Left colon (tissue), 2 donors: ENCODE measurements at regions not wholly inside any gene's neighbourhood (a gene's known extent, or its start where the extent isn't known, plus 50 kb on each side); places are given as distances from the start of the nearest gene placed in this dataset.
A peak's percentile ranks its signal among the peaks of the same experiment; 100 is the strongest.

Experiments
- ATAC-seq: fragments of 200-7000 bp; cut with Tn5 transposase; one replicate; pipeline ENCODE4 v1.9.1; 2020; ENCODE audit warnings: mild to moderate bottlenecking, moderate library complexity
- DNase-seq, 2 donors: peaks; one replicate each; pipeline ENCODE4 v3.0.0-alpha.2; 2020
- intact Hi-C, 2 donors: fragments of 100-400 bp; cut with DNase I in 1 of 2; cut with micrococcal nuclease in 1 of 2; formaldehyde crosslinking; loops; one replicate each; pipeline versions ENCODE4 v1.11.2 to v1.14.0; 2022; cut with DNase I, micrococcal nuclease
- donor health status: DM: no; HTN: no; CAD: no.
- donor health status: DM: yes; HTN: yes; CAD: no.

GRCh38 chr1:178632653-178633052, 92.4 kb upstream of the RALGPS2 start:
- ATAC-seq (no peak), DNase-seq (no peak)
- intact Hi-C loops: no loop called here

DNA sequence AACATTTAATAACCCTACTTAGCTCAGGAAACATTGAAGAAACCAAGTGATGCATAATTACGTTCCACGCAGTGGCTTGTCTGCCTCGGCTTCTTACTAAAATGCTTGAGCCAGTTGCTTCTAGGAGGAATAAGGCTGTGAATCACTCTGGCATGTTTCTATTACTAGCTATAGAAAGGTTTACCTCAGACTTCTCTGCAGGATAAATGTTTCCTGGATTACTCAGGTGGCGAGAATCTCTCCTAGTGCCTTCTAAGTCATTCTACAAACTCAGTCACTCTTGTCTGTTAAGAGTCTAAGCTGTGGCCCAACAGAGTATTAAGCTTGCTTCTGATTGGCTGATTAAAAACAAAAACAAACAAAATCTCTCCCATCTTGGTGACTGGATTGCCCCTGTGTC, 92.0 kb upstream of the RALGPS2 start:
- intact Hi-C loops: no loop called here
- DNase-seq: no peak
- ATAC-seq: no peak

GRCh38 chr1:178634445-178634844, 90.6 kb upstream of the RALGPS2 start:
- ATAC-seq (no peak), DNase-seq (no peak)
- intact Hi-C loops: no loop called here

DNA sequence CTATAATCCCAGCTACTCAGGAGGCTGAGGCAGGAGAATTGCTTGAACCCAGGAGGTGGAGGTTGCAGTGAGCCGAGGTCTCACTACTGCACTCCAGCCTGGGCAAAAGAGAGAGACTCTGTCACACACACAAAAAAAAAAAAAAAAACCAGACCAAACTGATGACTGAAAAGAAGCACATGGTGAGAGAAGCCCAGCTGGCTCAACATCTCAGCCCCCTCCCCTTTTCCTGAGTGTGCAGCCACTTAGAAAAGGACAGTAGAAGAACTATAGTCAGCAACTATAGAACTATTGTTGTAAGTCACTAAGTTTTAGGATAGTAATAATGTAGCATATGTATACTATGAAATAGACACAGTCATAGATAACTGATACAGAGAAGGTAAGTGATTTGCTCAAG, 87.2 kb upstream of the RALGPS2 start:
- intact Hi-C loops: no loop called here
- DNase-seq (no peak), ATAC-seq (no peak)

GRCh38 chr1:178639326-178639725, 85.7 kb upstream of the RALGPS2 start:
- DNase-seq (no peak), ATAC-seq (no peak)
- intact Hi-C loops: no loop called here

GRCh38 chr1:178642282-178642681, 82.8 kb upstream of the RALGPS2 start:
- intact Hi-C loops: no loop called here
- DNase-seq (no peak), ATAC-seq (no peak)

DNA sequence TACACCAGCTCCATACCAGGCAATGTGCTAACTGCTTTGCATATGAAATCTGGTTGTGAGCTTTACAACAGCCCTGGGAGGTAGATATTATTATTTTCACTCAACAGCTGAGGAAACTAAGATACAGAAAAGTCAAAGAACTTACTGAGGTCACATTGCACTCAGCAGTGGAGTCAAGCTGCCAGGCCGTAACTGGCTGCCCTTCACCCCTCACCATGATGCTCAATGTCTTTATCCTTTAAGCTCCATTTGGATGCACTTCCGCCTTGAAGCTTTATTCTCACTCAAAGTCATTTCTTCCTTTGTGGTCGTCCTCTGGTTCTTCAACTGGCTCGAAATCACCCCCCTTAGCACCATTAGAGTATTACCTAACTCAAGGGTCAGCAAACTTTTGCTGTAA, 81.7 kb upstream of the RALGPS2 start:
- intact Hi-C loops: no loop called here
- ATAC-seq (no peak), DNase-seq (no peak)

GRCh38 chr1:178643831-178644230, 81.2 kb upstream of the RALGPS2 start:
- no peak for ATAC-seq
- intact Hi-C loops: no loop called here

DNA sequence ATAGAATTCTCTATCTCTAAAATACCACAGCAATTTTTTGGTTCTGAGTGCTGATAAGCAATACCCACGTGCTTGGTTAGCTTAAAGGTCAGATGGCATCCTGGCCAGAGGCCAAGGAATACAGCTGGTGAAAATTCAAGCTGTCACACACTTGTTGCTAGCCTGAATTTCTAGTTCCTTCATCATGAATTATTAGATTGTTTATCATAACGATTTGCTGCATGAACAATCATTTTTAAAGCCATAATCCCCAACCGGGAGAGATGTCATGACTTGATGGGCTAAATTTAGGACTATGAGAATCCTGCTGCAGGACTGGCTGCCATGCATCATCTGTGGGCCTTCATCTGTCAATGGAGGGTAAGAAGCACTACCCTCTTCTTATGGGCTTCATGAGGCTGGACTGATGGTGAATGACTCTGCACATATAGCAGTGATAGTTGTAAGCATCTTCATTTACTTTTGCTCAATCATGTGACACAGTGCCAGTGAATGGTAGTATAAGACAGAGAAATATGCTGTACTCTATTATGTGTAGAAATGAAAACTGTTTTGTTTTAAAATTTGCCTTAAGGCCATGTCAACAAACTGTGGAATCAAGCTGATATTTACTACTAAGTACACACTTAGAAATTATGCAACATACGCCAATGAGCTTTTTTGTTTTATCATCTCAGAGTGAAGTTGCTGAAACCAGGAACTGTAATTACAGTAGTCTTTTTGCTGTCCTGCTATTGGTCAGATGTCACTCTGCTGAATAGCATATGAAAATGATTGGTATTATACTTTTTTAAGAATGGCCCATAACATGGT, 80.5 kb upstream of the RALGPS2 start:
- peak in 1 of 2 donors; percentile 60 for DNase-seq

More at GRCh38 chr1:178643831-178644230, 81.2 kb upstream of the RALGPS2 start:
- DNase-seq: no peak

GRCh38 chr1:178645157-178645807, 79.8 kb upstream of the RALGPS2 start:
- intact Hi-C loops: no loop called here
- no peak for ATAC-seq
- no peak for DNase-seq

More for the DNA sequence above, 80.5 kb upstream of the RALGPS2 start:
- intact Hi-C loops: no loop called here
- ATAC-seq: peak; percentile 45

- intact Hi-C loops: no loop called here
- ATAC-seq (no peak), DNase-seq (no peak)
These were observed 79.2 kb upstream of the RALGPS2 start for GRCh38 chr1:178645808-178646200.

- ATAC-seq: no peak
- intact Hi-C loops: no loop called here
- no peak for DNase-seq
These were observed 78.2 kb upstream of the RALGPS2 start for GRCh38 chr1:178646821-178647220.

GRCh38 chr1:178648151-178648550, 76.9 kb upstream of the RALGPS2 start:
- ATAC-seq: no peak
- DNase-seq: no peak
- intact Hi-C loops: no loop called here

- DNase-seq (no peak), ATAC-seq (no peak)
- intact Hi-C loops: no loop called here
These were observed 75.3 kb upstream of the RALGPS2 start for GRCh38 chr1:178649582-178650350.

DNA sequence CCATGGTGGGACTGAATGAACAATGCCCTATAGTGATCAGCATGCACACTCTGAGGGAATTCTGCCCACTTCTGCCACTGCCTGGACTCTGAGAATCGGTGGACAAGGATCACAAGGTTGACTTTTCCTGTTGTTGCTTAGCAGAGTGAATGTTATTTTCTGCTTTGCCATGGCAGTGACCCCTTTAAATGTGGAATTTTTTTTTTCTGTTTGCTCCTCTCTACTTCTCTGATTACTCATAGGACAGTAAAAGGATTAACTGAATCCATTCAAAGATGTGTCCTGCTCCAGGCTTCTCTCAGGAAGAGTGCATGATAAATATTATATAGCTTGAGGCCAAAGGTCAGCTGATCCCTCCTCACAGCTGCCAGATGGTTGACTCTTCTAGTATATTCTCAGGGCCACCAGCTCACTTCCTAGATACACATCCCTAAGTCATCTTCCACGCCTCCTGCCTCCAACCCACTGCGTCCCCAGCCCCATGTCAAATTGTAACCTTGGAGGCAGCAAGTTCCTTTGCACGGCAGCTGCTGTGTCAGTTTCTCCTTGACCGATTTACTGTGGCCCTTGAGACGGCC, 74.0 kb upstream of the RALGPS2 start:
- DNase-seq (peak; percentile 19 to 30), ATAC-seq (peak; percentile 88)
- intact Hi-C loops: no loop called here

DNA sequence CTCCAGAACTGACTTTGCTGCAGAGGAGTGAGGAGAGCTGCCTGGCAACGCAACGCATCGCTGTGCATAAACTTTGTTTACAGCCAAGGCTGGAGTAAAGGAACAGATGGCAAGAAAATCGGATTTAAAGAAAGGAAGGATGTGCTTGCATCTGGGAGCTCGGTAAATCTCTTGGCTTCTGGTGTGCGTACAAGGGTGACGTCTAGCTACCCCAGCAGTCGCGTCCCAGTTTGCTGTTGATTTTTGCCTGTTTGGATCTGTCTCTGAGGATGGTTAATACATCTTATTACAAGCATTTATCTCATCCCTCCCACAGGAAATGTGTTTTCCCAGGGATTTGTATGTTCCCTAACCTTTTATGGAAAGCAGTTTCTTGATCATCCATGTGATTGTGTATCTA, 73.3 kb upstream of the RALGPS2 start:
- intact Hi-C loops: no loop called here
- DNase-seq (no peak), ATAC-seq (no peak)

- DNase-seq (no peak), ATAC-seq (peak; percentile 83)
- intact Hi-C loops: no loop called here
These were observed 72.2 kb upstream of the RALGPS2 start for GRCh38 chr1:178652506-178653490.

DNA sequence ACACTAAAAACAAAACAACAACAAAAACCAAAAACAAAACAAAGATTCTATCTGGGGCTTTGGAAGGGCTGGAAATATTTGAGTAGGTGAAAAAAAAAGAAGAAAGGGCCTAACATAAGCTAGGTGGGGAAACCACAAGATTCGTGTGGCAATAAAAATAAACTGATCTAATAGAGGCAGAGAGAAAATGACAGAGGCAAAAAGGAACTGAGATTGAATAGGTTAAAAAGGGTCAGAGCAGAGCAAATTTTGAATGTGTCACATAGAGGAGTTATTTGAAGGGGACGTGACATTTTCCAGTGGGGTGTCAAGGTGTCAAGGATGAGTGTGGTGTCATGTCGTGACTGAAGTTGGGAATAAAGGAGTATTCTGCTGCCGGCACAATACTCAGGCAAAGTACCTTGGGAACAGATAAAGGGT, 65.2 kb upstream of the RALGPS2 start:
- ATAC-seq (no peak), DNase-seq (no peak)
- intact Hi-C loops: no loop called here
